ENCODE measurements at regions not wholly inside any gene's neighbourhood (a gene's known extent, or its start where the extent isn't known, plus 50 kb on each side); places are given as distances from the start of the nearest gene placed in this dataset.
"Not testable (repeated sequence)": the region's sequence is repeated elsewhere in the genome, so short reads cannot be mapped to it uniquely, and the experiment has no call there.

GRCh38 chr21:28580585-28580984 lies 412.1 kb downstream of the LTN1 start:
- no peak overlapping the region for H3K4me3 ChIP-seq (ENCODE audit: low read depth, low read length)
- TF ChIP-seq MYC (IDR thresholded peaks at IDR 0.05; ENCODE audit: low read depth, low read length) (no peak), MAX (IDR thresholded peaks at IDR 0.05; ENCODE audit: low read depth, low read length) (no peak), POLR2A (IDR thresholded peaks at IDR 0.05; ENCODE audit: extremely low read depth, insufficient read length) (no peak), CTCF (IDR thresholded peaks at IDR 0.05; ENCODE audit: low read depth, low read length) (no peak)
- no peak for DNase-seq (ENCODE audit: low read depth)

- TF ChIP-seq MYC (IDR thresholded peaks at IDR 0.05; ENCODE audit: low read depth, low read length) (no peak), CTCF (IDR thresholded peaks at IDR 0.05; ENCODE audit: low read depth, low read length) (no peak), MAX (IDR thresholded peaks at IDR 0.05; ENCODE audit: low read depth, low read length) (no peak), POLR2A (IDR thresholded peaks at IDR 0.05; ENCODE audit: extremely low read depth, insufficient read length) (no peak)
- no peak for DNase-seq (ENCODE audit: low read depth)
Measured at GRCh38 chr21:28579986-28580550, 412.6 kb downstream of the LTN1 start.

GRCh38 chr21:28568692-28569091 lies 424.0 kb downstream of the LTN1 start:
- no peak for DNase-seq (ENCODE audit: low read depth)
- no peak for TF ChIP-seq POLR2A (IDR thresholded peaks at IDR 0.05; ENCODE audit: extremely low read depth, insufficient read length)
- no peak overlapping the region for H3K4me3 ChIP-seq (ENCODE audit: low read depth, low read length)

More at GRCh38 chr21:28579986-28580550, 412.6 kb downstream of the LTN1 start:
- H3K4me3 ChIP-seq (ENCODE audit: low read depth, low read length) = no peak overlapping the region

- H3K4me3 ChIP-seq (ENCODE audit: low read depth, low read length); DNase-seq (ENCODE audit: low read depth): not testable (repeated sequence)
Measured at GRCh38 chr21:28563933-28564332, 428.7 kb downstream of the LTN1 start.

GRCh38 chr21:28561772-28562171 lies 430.9 kb downstream of the LTN1 start:
- no peak for TF ChIP-seq POLR2A (IDR thresholded peaks at IDR 0.05; ENCODE audit: extremely low read depth, insufficient read length)
- no peak for TF ChIP-seq MYC (IDR thresholded peaks at IDR 0.05; ENCODE audit: low read depth, low read length)
- no peak for TF ChIP-seq CTCF (IDR thresholded peaks at IDR 0.05; ENCODE audit: low read depth, low read length)
- TF ChIP-seq MAX (IDR thresholded peaks at IDR 0.05; ENCODE audit: low read depth, low read length) = no peak
- H3K4me3 ChIP-seq (ENCODE audit: low read depth, low read length) = no peak overlapping the region
- no peak for DNase-seq (ENCODE audit: low read depth)

- TF ChIP-seq POLR2A (IDR thresholded peaks at IDR 0.05; ENCODE audit: extremely low read depth, insufficient read length) = no peak
- TF ChIP-seq MAX (IDR thresholded peaks at IDR 0.05; ENCODE audit: low read depth, low read length) = no peak
- TF ChIP-seq CTCF (IDR thresholded peaks at IDR 0.05; ENCODE audit: low read depth, low read length) = no peak
- TF ChIP-seq MYC (IDR thresholded peaks at IDR 0.05; ENCODE audit: low read depth, low read length) = no peak
- no peak for DNase-seq (ENCODE audit: low read depth)
- no peak overlapping the region for H3K4me3 ChIP-seq (ENCODE audit: low read depth, low read length)
Measured at GRCh38 chr21:28554660-28555475, 437.8 kb downstream of the LTN1 start.

Data from NB4 (cell line).